HCT116 (cell line): ENCODE measurements at regions not wholly inside any gene's neighbourhood (a gene's known extent, or its start where the extent isn't known, plus 50 kb on each side); places are given as distances from the start of the nearest gene placed in this dataset.

Experiments
- ATAC-seq: fragments of 200-7000 bp; cut with Tn5 transposase; 2 replicates; pipeline ENCODE4 v1.9.1; 2020; ENCODE audit warnings: mild to moderate bottlenecking, moderate library complexity
- BruUV-seq: library from RNA; stranded (reverse); fragments of 400-500 nt; replicated peaks from 2 replicates; lab custom pipeline; 2021; lab: Mats Ljungman, UMichigan
- CTCF ChIA-PET: fragments of 300-600 bp; sonication (Branson Sonifier 250); formaldehyde crosslinking; loops from one replicate; lab custom pipeline; 2021; ENCODE audit warnings: antibody characterized with exemption; lab: Charles Lee
- POLR2A ChIA-PET: fragments of 300-600, 350-600 bp; sonication (Branson Sonifier 250); formaldehyde crosslinking; loops from one replicate; lab custom pipeline; 2021; ENCODE audit warnings: antibody characterized with exemption; lab: Charles Lee
- RAD21 ChIA-PET, 2 experiments: fragments of 300-600 bp; sonication (Branson Sonifier 250); formaldehyde crosslinking; loops; one replicate each; lab custom pipeline; 2023; ENCODE audit warnings: low total read pairs in 2 of 2; ENCODE audit not compliant: uncharacterized antibody in 2 of 2, unreplicated experiment in 2 of 2, low non-redundant PET in 1 of 2; lab: Charles Lee
- DNase-seq: peaks from one replicate; pipeline ENCODE4 v3.0.0-alpha.2; 2010; ENCODE audit warnings: low read depth, low spot score
- H2AFZ ChIP-seq: fragments of 200-600 bp; shearing (Covaris generic), sonication (generic); 2 replicates; pipeline ENCODE4 v1.6.1; 2017; ENCODE audit warnings: low read depth, mixed run types, mixed read lengths, antibody characterized with exemption, low read length; ENCODE audit not compliant: poor library complexity, severe bottlenecking
- H3K27ac ChIP-seq: 2 replicates; pipeline ENCODE4 v1.5.1; 2012; ENCODE audit warnings: low read depth, low read length
- H3K27me3 ChIP-seq: fragments of 200-600 bp; sonication (generic); 2 replicates; pipeline ENCODE4 v1.6.1; 2016; ENCODE audit warnings: mixed run types, low read length, mixed read lengths; ENCODE audit not compliant: insufficient read depth
- H3K36me3 ChIP-seq, 2 experiments: fragments of 200-500 bp in 1 of 2; fragments of 200-600 bp in 1 of 2; sonication (Bioruptor generic) in 1 of 2; sonication (generic) in 1 of 2; 2 replicates each; pipeline versions ENCODE4 v1.5.1 to v1.6.1; 2014 to 2016; ENCODE audit warnings: low read length in 2 of 2, inconsistent platforms in 1 of 2, mixed read lengths in 1 of 2, mixed run types in 1 of 2; ENCODE audit not compliant: insufficient read depth in 2 of 2, control insufficient read depth in 1 of 2
- H3K4me1 ChIP-seq, 2 experiments: fragments of 200-600 bp in 1 of 2; sonication (generic) in 1 of 2; 2 replicates each; pipeline versions ENCODE4 v1.5.1 to v1.6.1; 2012 to 2017; ENCODE audit warnings: low read length in 2 of 2, inconsistent platforms in 1 of 2, mild to moderate bottlenecking in 1 of 2, mixed read lengths in 1 of 2, mixed run types in 1 of 2, moderate library complexity in 1 of 2; ENCODE audit not compliant: insufficient read depth in 2 of 2, control insufficient read depth in 1 of 2
- H3K4me2 ChIP-seq: fragments of 200-600 bp; sonication (generic); 2 replicates; pipeline ENCODE4 v1.6.1; 2017; ENCODE audit warnings: mixed run types, low read length, mixed read lengths
- H3K4me3 ChIP-seq, 2 experiments: fragments of 200-600 bp in 1 of 2; sonication (generic) in 1 of 2; replicated peaks in 1 of 2; 2 replicates each; pipeline ENCODE4 v1.5.1; 2011 to 2016; ENCODE audit warnings: low read length in 2 of 2, control low read depth in 1 of 2, low read depth in 1 of 2, mild to moderate bottlenecking in 1 of 2, mixed read lengths in 1 of 2, mixed run types in 1 of 2
- H3K79me2 ChIP-seq: fragments of 200-600 bp; sonication (generic); 2 replicates; pipeline ENCODE4 v1.6.1; 2017; ENCODE audit warnings: mild to moderate bottlenecking, mixed run types, low read length, moderate library complexity, mixed read lengths; ENCODE audit not compliant: insufficient read depth
- H3K9ac ChIP-seq: fragments of 200-600 bp; sonication (generic); 2 replicates; pipeline ENCODE4 v1.6.1; 2016; ENCODE audit warnings: low read length, mixed read lengths
- H3K9me2 ChIP-seq: fragments of 200-600 bp; sonication (generic), shearing (Covaris generic); 2 replicates; pipeline ENCODE4 v1.6.1; 2017; ENCODE audit warnings: mixed run types, mild to moderate bottlenecking, moderate library complexity; ENCODE audit not compliant: insufficient read depth
- H3K9me3 ChIP-seq, 2 experiments: fragments of 200-500 bp in 1 of 2; fragments of 200-600 bp in 1 of 2; sonication (Bioruptor generic) in 1 of 2; sonication (generic) in 1 of 2; 2 replicates each; pipeline ENCODE4 v1.6.1; 2014 to 2017; ENCODE audit warnings: low read length in 2 of 2, mixed read lengths in 2 of 2, inconsistent platforms in 1 of 2, low read depth in 1 of 2, mild to moderate bottlenecking in 1 of 2, mixed run types in 1 of 2, moderate library complexity in 1 of 2; ENCODE audit not compliant: control insufficient read depth in 1 of 2, insufficient read depth in 1 of 2
- H4K20me1 ChIP-seq: fragments of 200-600 bp; sonication (generic), shearing (Covaris generic); 2 replicates; pipeline ENCODE4 v1.6.1; 2017; ENCODE audit warnings: mixed run types, mild to moderate bottlenecking, moderate library complexity; ENCODE audit not compliant: insufficient read depth
- CEBPB ChIP-seq: IDR thresholded peaks from 2 replicates; pipeline ENCODE4 v1.6.1; 2012; ENCODE audit warnings: low read depth
- EZH2 ChIP-seq: fragments of 200-600 bp; sonication (generic); IDR thresholded peaks from 2 replicates; pipeline ENCODE4 v1.6.1; 2017; ENCODE audit warnings: antibody characterized with exemption, mixed run types
- JUND ChIP-seq: IDR thresholded peaks from 2 replicates; pipeline ENCODE4 v1.6.1; 2012
- POLR2A ChIP-seq: IDR thresholded peaks from 2 replicates; pipeline ENCODE4 v1.7.0; 2011; ENCODE audit warnings: borderline replicate concordance; ENCODE audit not compliant: insufficient read depth, insufficient read length; ENCODE audit errors: extremely low read depth
- POLR2AphosphoS5 ChIP-seq: IDR thresholded peaks from 2 replicates; pipeline ENCODE4 v1.6.1; 2011; ENCODE audit warnings: mild to moderate bottlenecking, low read depth, low read length, moderate library complexity
- RAD21 ChIP-seq: IDR thresholded peaks from 2 replicates; pipeline ENCODE4 v1.6.1; 2012; ENCODE audit warnings: low read depth, mild to moderate bottlenecking
- SIN3A ChIP-seq: IDR thresholded peaks from 2 replicates; pipeline ENCODE4 v1.6.1; 2012; ENCODE audit warnings: low read depth
- SP1 ChIP-seq: IDR thresholded peaks from 2 replicates; pipeline ENCODE4 v1.6.1; 2012; ENCODE audit warnings: low read depth
- SRF ChIP-seq: IDR thresholded peaks from 2 replicates; pipeline ENCODE4 v1.6.1; 2012; ENCODE audit warnings: low read depth
- TCF7L2 ChIP-seq: IDR thresholded peaks from 2 replicates; pipeline ENCODE4 v1.7.0; 2011; ENCODE audit warnings: borderline replicate concordance, inconsistent platforms; ENCODE audit not compliant: insufficient read depth, insufficient read length; ENCODE audit errors: extremely low read depth
- ZFX ChIP-seq: fragments of 450-650 bp; IDR thresholded peaks from 2 replicates; pipeline ENCODE4 v1.6.1; 2017
- intact Hi-C: fragments of 100-400 bp; cut with micrococcal nuclease; formaldehyde crosslinking; loops from 2 replicates; pipeline ENCODE4 v1.10.0; 2022
- TF ChIP-seq, protein P1 (sequence below): IDR thresholded peaks from 2 replicates; pipeline ENCODE4 v1.6.1; 2012

DNA sequence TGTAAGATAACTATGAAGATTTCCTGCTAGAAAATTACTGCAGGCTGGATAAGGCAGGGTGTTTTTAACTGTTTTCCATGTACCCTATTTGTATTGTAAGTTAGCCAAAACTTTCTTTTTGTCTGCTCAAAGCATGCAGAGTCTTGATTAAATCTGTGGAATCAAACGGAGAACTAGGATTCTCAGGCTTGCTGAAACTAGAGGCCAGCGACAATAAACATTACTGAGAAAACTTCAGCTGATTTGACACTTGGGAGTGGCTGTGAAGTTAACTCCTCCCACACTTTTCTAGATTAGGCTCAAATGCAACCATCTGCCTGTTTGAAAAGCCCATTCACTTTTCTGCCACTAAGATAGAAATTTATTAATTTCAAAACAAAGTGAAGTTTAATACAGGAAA is 153.2 kb upstream of the FRMD4B start (continued):
- no peak for TF ChIP-seq TCF7L2
- TF ChIP-seq, all 23 proteins: peak for 0

DNA sequence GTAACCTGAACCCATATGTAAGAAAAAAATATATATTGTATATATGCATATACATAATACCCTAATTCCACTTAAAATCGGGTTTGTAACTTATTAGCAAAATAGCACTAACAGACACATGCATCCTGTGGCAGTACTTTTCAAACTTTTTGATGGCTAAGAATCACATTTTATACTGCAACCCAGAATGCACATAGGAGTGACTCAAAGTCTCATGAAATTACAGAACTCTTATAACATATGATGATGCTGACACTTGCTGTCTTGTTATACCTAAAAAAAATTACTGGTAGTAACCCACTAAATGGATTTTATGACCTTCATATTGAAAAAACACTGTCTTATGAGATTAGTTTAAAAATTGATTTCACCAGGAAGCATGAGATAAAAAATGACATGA is 152.4 kb upstream of the FRMD4B start:
- no peak for ATAC-seq
- ChIA-PET POLR2A (no interaction called here), CTCF (no interaction called here), RAD21 (no interaction called here)
- 0 out of 2 replicates have a peak, but pooled peaks cover 4% of the 10 kb centered on the region for H3K27me3 ChIP-seq
- no peak overlapping the region for H3K4me2 ChIP-seq
- DNase-seq: no peak
- TF ChIP-seq SRF (no peak), POLR2AphosphoS5 (no peak), POLR2A (no peak), RAD21 (no peak), JUND (no peak), TCF7L2 (no peak), ZFX (no peak), EZH2 (no peak), SIN3A (no peak), SP1 (no peak)
- H3K27ac ChIP-seq: no peak overlapping the region
- no peaks in the 10 kb centered on the region for H3K4me1 ChIP-seq
- H3K9ac ChIP-seq: no peak overlapping the region
- intact Hi-C loops: no loop called here
- no peaks in the 10 kb centered on the region for H3K79me2 ChIP-seq
- H3K36me3 ChIP-seq: no peaks in the 10 kb centered on the region
- no peak overlapping the region for H3K4me3 ChIP-seq
- H3K9me2 ChIP-seq: no peaks in the 10 kb centered on the region
- no peak overlapping the region for H2AFZ ChIP-seq
- H3K9me3 ChIP-seq: no peaks in the 10 kb centered on the region
- no peaks in the 10 kb centered on the region for H4K20me1 ChIP-seq
- BruUV-seq: no TSS peak

DNA sequence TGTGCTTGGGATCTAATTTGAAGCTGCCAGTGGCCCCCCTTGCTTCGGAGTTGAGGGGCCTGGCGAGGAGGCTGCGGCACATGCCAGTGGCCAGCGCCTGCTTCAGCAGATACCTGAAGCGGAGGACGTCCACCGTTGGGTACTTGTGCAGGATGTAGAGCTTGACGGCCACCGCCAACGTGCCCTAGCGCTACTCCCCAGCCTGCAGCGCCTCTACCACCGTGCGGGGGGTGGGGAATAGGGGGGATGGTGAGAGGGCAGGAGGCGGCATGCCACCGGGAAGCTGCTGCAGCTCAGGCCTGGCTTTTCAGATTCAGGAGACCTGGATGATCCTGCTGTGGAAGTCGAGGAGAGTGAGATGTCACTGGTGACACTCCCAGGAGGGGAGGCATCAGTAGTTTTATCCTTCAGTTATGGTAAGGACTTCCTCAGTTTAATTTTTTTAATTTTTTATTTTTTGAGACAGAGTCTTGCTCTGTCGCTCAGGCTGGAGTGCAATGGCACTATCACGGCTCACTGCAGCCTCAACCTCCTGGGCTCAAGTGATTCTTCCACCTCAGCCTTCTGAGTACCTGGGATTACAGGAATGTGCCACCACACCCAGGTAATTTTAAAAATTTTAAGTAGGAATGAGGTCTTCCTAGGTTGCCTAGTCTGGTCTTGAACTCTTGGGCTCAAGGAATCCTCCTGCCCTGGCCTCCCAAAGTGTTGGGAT is 150.6 kb upstream of the FRMD4B start:
- H3K79me2 ChIP-seq: no peaks in the 10 kb centered on the region
- no peak overlapping the region for H3K4me3 ChIP-seq
- H3K27me3 ChIP-seq: 0 out of 2 replicates have a peak, but pooled peaks cover 4% of the 10 kb centered on the region
- H3K9ac ChIP-seq: no peak overlapping the region
- H2AFZ ChIP-seq: no peak overlapping the region
- DNase-seq: no peak
- no peak for ATAC-seq
- H3K27ac ChIP-seq: no peak overlapping the region
- no peak overlapping the region for H3K4me2 ChIP-seq
- H4K20me1 ChIP-seq: no peaks in the 10 kb centered on the region
- CTCF ChIA-PET: no interaction called here
- no peaks in the 10 kb centered on the region for H3K9me3 ChIP-seq
- H3K36me3 ChIP-seq: no peaks in the 10 kb centered on the region
- no TSS peak for BruUV-seq
- POLR2A ChIA-PET: no interaction called here
- H3K4me1 ChIP-seq: no peaks in the 10 kb centered on the region
- intact Hi-C loops: no loop called here
- TF ChIP-seq RAD21 (no peak), SP1 (no peak), CEBPB (no peak), POLR2A (no peak), EZH2 (no peak)
- TF ChIP-seq, protein P1, sequence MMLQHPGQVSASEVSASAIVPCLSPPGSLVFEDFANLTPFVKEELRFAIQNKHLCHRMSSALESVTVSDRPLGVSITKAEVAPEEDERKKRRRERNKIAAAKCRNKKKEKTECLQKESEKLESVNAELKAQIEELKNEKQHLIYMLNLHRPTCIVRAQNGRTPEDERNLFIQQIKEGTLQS: no peak
- TF ChIP-seq, all 23 proteins: peak for 0
- RAD21 ChIA-PET: no interaction called here
- no peaks in the 10 kb centered on the region for H3K9me2 ChIP-seq
